Fibroblast of lung (primary cell): ENCODE measurements at regions not wholly inside any gene's neighbourhood (a gene's known extent, or its start where the extent isn't known, plus 50 kb on each side); places are given as distances from the start of the nearest gene placed in this dataset.
A peak's percentile ranks its signal among the peaks of the same experiment; 100 is the strongest.

Experiments
- DNase-seq, 2 donors: peaks; one replicate each; pipeline versions ENCODE4 v3.0.0 to v3.0.0-alpha.2; 2010; ENCODE audit warnings: low read depth in 2 of 2
- H2AFZ ChIP-seq: 2 replicates; pipeline ENCODE4 v1.5.1; 2012; ENCODE audit warnings: low read length, control low read depth, inconsistent platforms
- H3K27ac ChIP-seq: 2 replicates; pipeline ENCODE4 v1.5.1; 2011; ENCODE audit warnings: low read length, control low read depth; ENCODE audit not compliant: insufficient read depth
- H3K27me3 ChIP-seq: 2 replicates; pipeline ENCODE4 v1.5.1; 2011; ENCODE audit warnings: mild to moderate bottlenecking, low read length; ENCODE audit not compliant: control insufficient read depth, insufficient read depth
- H3K36me3 ChIP-seq: 2 replicates; pipeline ENCODE4 v1.5.1; 2011; ENCODE audit warnings: low read length; ENCODE audit not compliant: control insufficient read depth, insufficient read depth
- H3K4me1 ChIP-seq: 2 replicates; pipeline ENCODE4 v1.5.1; 2011; ENCODE audit warnings: low read length; ENCODE audit not compliant: control insufficient read depth, insufficient read depth; ENCODE audit errors: extremely low read depth
- H3K4me2 ChIP-seq: 2 replicates; pipeline ENCODE4 v1.5.1; 2011; ENCODE audit warnings: low read length, control low read depth; ENCODE audit not compliant: insufficient read depth; ENCODE audit errors: extremely low read depth
- H3K4me3 ChIP-seq, 4 experiments: fragments of 200-600 bp in 1 of 4; sonication (generic) in 1 of 4; replicated peaks in 1 of 4; 2 replicates each; pipeline ENCODE4 v1.5.1; 2011 to 2016; ENCODE audit warnings: low read length in 4 of 4, low read depth in 3 of 4, mild to moderate bottlenecking in 3 of 4, control low read depth in 2 of 4, inconsistent platforms in 1 of 4, mixed read lengths in 1 of 4; ENCODE audit not compliant: insufficient read depth in 1 of 4; ENCODE audit errors: control extremely low read depth in 1 of 4
- H3K79me2 ChIP-seq: 2 replicates; pipeline ENCODE4 v1.5.1; 2012; ENCODE audit warnings: mild to moderate bottlenecking, low read length, inconsistent platforms; ENCODE audit not compliant: control insufficient read depth, insufficient read depth
- H3K9ac ChIP-seq: 2 replicates; pipeline ENCODE4 v1.5.1; 2011; ENCODE audit warnings: mild to moderate bottlenecking, low read length, control low read depth; ENCODE audit not compliant: insufficient read depth
- H3K9me3 ChIP-seq: 2 replicates; pipeline ENCODE4 v1.5.1; 2012; ENCODE audit warnings: low read depth, low read length; ENCODE audit not compliant: control insufficient read depth, insufficient read depth
- H4K20me1 ChIP-seq: 2 replicates; pipeline ENCODE4 v1.5.1; 2011; ENCODE audit warnings: low read length; ENCODE audit not compliant: control insufficient read depth, insufficient read depth; ENCODE audit errors: extremely low read depth
- CTCF ChIP-seq, 2 donors: IDR thresholded peaks in 1 of 2; conservative IDR thresholded peaks in 1 of 2; 1 replicate in 1 of 2; 2 replicates in 1 of 2; pipeline ENCODE4 v1.5.1; 2011 to 2012; ENCODE audit warnings: low read length in 2 of 2, control low read depth in 1 of 2, inconsistent platforms in 1 of 2, low read depth in 1 of 2, mild to moderate bottlenecking in 1 of 2
- EZH2 ChIP-seq: IDR thresholded peaks from 2 replicates; pipeline ENCODE4 v1.5.1; 2012; ENCODE audit warnings: low read length, control low read depth, mild to moderate bottlenecking; ENCODE audit errors: missing control alignments

- Histone ChIP-seq H3K27ac (no peak overlapping the region), H3K79me2 (no peaks in the 10 kb centered on the region), H3K4me2 (no peak overlapping the region), H3K36me3 (no peaks in the 10 kb centered on the region), H3K27me3 (no peaks in the 10 kb centered on the region), H3K9me3 (no peaks in the 10 kb centered on the region), H3K9ac (no peak overlapping the region), H3K4me1 (no peaks in the 10 kb centered on the region), H3K4me3 (no peak overlapping the region), H2AFZ (no peak overlapping the region), H4K20me1 (no peaks in the 10 kb centered on the region)
- DNase-seq = peak in 1 of 2 donors; percentile 8
- TF ChIP-seq CTCF (conservative IDR thresholded peaks at IDR 0.05 in 1 of 2, IDR thresholded peaks at IDR 0.05 in 1 of 2; ENCODE audit: low read depth in 1 of 2, low read length in 2 of 2) (no peak), EZH2 (no peak)
Observed at GRCh38 chr3:168495270-168495669, 399.5 kb upstream of the GOLIM4 start.

GRCh38 chr3:168493412-168494205 lies 397.9 kb upstream of the GOLIM4 start:
- Histone ChIP-seq H4K20me1 (no peaks in the 10 kb centered on the region), H3K27me3 (no peaks in the 10 kb centered on the region), H3K9me3 (no peaks in the 10 kb centered on the region), H3K4me1 (no peaks in the 10 kb centered on the region), H3K9ac (no peak overlapping the region), H3K27ac (no peak overlapping the region), H3K4me2 (no peak overlapping the region), H3K36me3 (no peaks in the 10 kb centered on the region), H2AFZ (no peak overlapping the region), H3K4me3 (no peak overlapping the region), H3K79me2 (no peaks in the 10 kb centered on the region)
- TF ChIP-seq EZH2 (no peak), CTCF (conservative IDR thresholded peaks at IDR 0.05 in 1 of 2, IDR thresholded peaks at IDR 0.05 in 1 of 2; ENCODE audit: low read depth in 1 of 2, low read length in 2 of 2) (no peak)
- DNase-seq = no peak

- Histone ChIP-seq H3K79me2 (no peaks in the 10 kb centered on the region), H3K9ac (no peak overlapping the region), H2AFZ (no peak overlapping the region), H3K4me1 (no peaks in the 10 kb centered on the region), H3K36me3 (no peaks in the 10 kb centered on the region), H3K4me2 (no peak overlapping the region), H3K9me3 (no peaks in the 10 kb centered on the region), H3K4me3 (no peak overlapping the region), H4K20me1 (no peaks in the 10 kb centered on the region), H3K27ac (no peak overlapping the region), H3K27me3 (no peaks in the 10 kb centered on the region)
- TF ChIP-seq EZH2 (no peak), CTCF (conservative IDR thresholded peaks at IDR 0.05 in 1 of 2, IDR thresholded peaks at IDR 0.05 in 1 of 2; ENCODE audit: low read depth in 1 of 2, low read length in 2 of 2) (no peak)
- DNase-seq = no peak
Observed at GRCh38 chr3:168490981-168491380, 395.3 kb upstream of the GOLIM4 start.
